ENCODE measurements at regions not wholly inside any gene's neighbourhood (a gene's known extent, or its start where the extent isn't known, plus 50 kb on each side); places are given as distances from the start of the nearest gene placed in this dataset.

- ChIA-PET CTCF (no interaction called here), POLR2A (ENCODE audit: unreplicated experiment) (no interaction called here)
- dilution Hi-C loops (cut with HindIII; ENCODE audit: low sequenced_read_pairs, unreplicated experiment) = no loop called here
- Histone ChIP-seq H3K4me3 (ENCODE audit: insufficient read depth, low read depth, low read length) (no peak overlapping the region), H3K9ac (ENCODE audit: low read depth, low read length) (no peak overlapping the region), H3K4me1 (ENCODE audit: control insufficient read depth, insufficient read depth, low read length) (no peaks in the 10 kb centered on the region), H3K4ac (ENCODE audit: low read depth, low read length) (no peak overlapping the region), H2AFZ (replicated peaks; ENCODE audit: low read length, poor library complexity) (no peak overlapping the region), H3K23ac (ENCODE audit: low read depth, low read length) (no peak overlapping the region), H2BK120ac (ENCODE audit: low read depth, low read length) (no peak overlapping the region), H2BK20ac (ENCODE audit: low read depth, low read length) (no peak overlapping the region), H4K91ac (ENCODE audit: insufficient read depth, low read depth, low read length) (no peak overlapping the region), H2AK5ac (ENCODE audit: low read depth, low read length) (no peak overlapping the region), H2AK9ac (replicated peaks; ENCODE audit: low read depth, low read length, poor library complexity) (no peak overlapping the region), H3K79me1 (ENCODE audit: low read depth in 1 of 2, low read length in 2 of 2) (no peaks in the 10 kb centered on the region), H3K56ac (ENCODE audit: extremely low read depth, insufficient read depth, low read length) (no peak overlapping the region), H4K8ac (ENCODE audit: low read depth in 2 of 2, low read length in 2 of 2) (no peak overlapping the region), H3K9me3 (ENCODE audit: control insufficient read depth, insufficient read depth, low read length) (no peaks in the 10 kb centered on the region), H4K5ac (ENCODE audit: low read depth, low read length) (no peak overlapping the region), H3K27ac (ENCODE audit: insufficient read depth, low read length) (no peak overlapping the region), H3K14ac (replicated peaks; ENCODE audit: low read depth, low read length) (no peak overlapping the region), H3K18ac (ENCODE audit: low read depth, low read length) (no peak overlapping the region), H3K4me2 (ENCODE audit: low read depth, low read length) (no peak overlapping the region), H3K9me1 (ENCODE audit: insufficient read depth, low read length) (no peaks in the 10 kb centered on the region), H3K36me3 (ENCODE audit: control insufficient read depth, insufficient read depth, low read length) (no peaks in the 10 kb centered on the region), H4K20me1 (ENCODE audit: insufficient read depth, low read length) (no peaks in the 10 kb centered on the region), H3K27me3 (ENCODE audit: control insufficient read depth, insufficient read depth, low read length) (no peaks in the 10 kb centered on the region), H2BK5ac (ENCODE audit: low read depth, low read length, poor library complexity, severe bottlenecking) (no peak overlapping the region), H2BK15ac (ENCODE audit: low read depth, low read length) (no peak overlapping the region)
- no CpG with 5 or more reads among the region's 3 CpGs for WGBS, 2 experiments (ENCODE audit: extremely low coverage in 2 of 2, insufficient read length in 1 of 2)
- no TSS peak for BruUV-seq (replicated peaks)
- intact Hi-C loops (cut with micrococcal nuclease) = no loop called here
- in situ Hi-C loops (cut with MboI; ENCODE audit: low sequenced_read_pairs) = no loop called here
- DNase-seq (no peak), ATAC-seq (ENCODE audit: low read depth) (no peak)
- TF ChIP-seq NFE2L2 (IDR thresholded peaks at IDR 0.05; ENCODE audit: low read depth, low read length) (no peak), SMC3 (IDR thresholded peaks at IDR 0.05; ENCODE audit: low read depth, low read length) (no peak), CEBPB (IDR thresholded peaks at IDR 0.05; ENCODE audit: low read depth, low read length) (no peak), MAZ (IDR thresholded peaks at IDR 0.05; ENCODE audit: borderline replicate concordance, low read depth, low read length) (no peak), RCOR1 (IDR thresholded peaks at IDR 0.05; ENCODE audit: insufficient replicate concordance, low read length) (no peak), CHD1 (IDR thresholded peaks at IDR 0.05; ENCODE audit: low read depth, low read length) (no peak), CTCF (conservative IDR thresholded peaks at IDR 0.05; ENCODE audit: low read depth, low read length) (no peak), RFX5 (IDR thresholded peaks at IDR 0.05; ENCODE audit: low read depth, low read length) (no peak), POLR2A (IDR thresholded peaks at IDR 0.05; ENCODE audit: low read depth, low read length) (no peak)
Measured at GRCh38 chr6:155967322-155967721, 511.7 kb upstream of the NOX3 start.
